Left forelimb (tissue), 1 donor: ENCODE measurements at regions not wholly inside any gene's neighbourhood (a gene's known extent, or its start where the extent isn't known, plus 50 kb on each side); places are given as distances from the start of the nearest gene placed in this dataset.
"Not testable (repeated sequence)": the region's sequence is repeated elsewhere in the genome, so short reads cannot be mapped to it uniquely, and the experiment has no call there.

Experiments
- DNase-seq: peaks from one replicate; pipeline ENCODE4 v3.0.0-alpha.2; 2018; ENCODE audit warnings: low spot score

GRCh38 chr3:18124501-18124900 is 300.6 kb downstream of the SATB1 start:
- no peak for DNase-seq

- DNase-seq = no peak
Observed at GRCh38 chr3:18122264-18122663, 302.9 kb downstream of the SATB1 start.

GRCh38 chr3:18121020-18121419 is 304.1 kb downstream of the SATB1 start:
- DNase-seq = no peak

GRCh38 chr3:18119866-18120265 is 305.3 kb downstream of the SATB1 start:
- no peak for DNase-seq

GRCh38 chr3:18114894-18115293 is 310.2 kb downstream of the SATB1 start:
- no peak for DNase-seq

- no peak for DNase-seq
Observed at GRCh38 chr3:18113417-18113816, 311.7 kb downstream of the SATB1 start.

- DNase-seq = no peak
Observed at GRCh38 chr3:18112674-18113375, 312.3 kb downstream of the SATB1 start.

- DNase-seq = no peak
Observed at GRCh38 chr3:18111796-18112232, 313.3 kb downstream of the SATB1 start.

- DNase-seq = no peak
Observed at GRCh38 chr3:18103591-18103990, 321.5 kb downstream of the SATB1 start.

GRCh38 chr3:18100121-18100520 is 325.0 kb downstream of the SATB1 start:
- DNase-seq = no peak

- DNase-seq = no peak
Observed at GRCh38 chr3:18099611-18100010, 325.5 kb downstream of the SATB1 start.

- DNase-seq = no peak
Observed at GRCh38 chr3:18098960-18099587, 326.1 kb downstream of the SATB1 start.

GRCh38 chr3:18097989-18098388 is 327.1 kb downstream of the SATB1 start:
- no peak for DNase-seq

GRCh38 chr3:18097473-18097872 is 327.7 kb downstream of the SATB1 start:
- no peak for DNase-seq

GRCh38 chr3:18092726-18093125 is 332.4 kb downstream of the SATB1 start:
- DNase-seq = no peak

GRCh38 chr3:18090377-18090776 is 334.8 kb downstream of the SATB1 start:
- DNase-seq = no peak

- no peak for DNase-seq
Observed at GRCh38 chr3:18087988-18088387, 337.2 kb downstream of the SATB1 start.

- no peak for DNase-seq
Observed at GRCh38 chr3:18086760-18087159, 338.4 kb downstream of the SATB1 start.

- no peak for DNase-seq
Observed at GRCh38 chr3:18086078-18086477, 339.1 kb downstream of the SATB1 start.

GRCh38 chr3:18085429-18085828 is 339.7 kb downstream of the SATB1 start:
- no peak for DNase-seq

GRCh38 chr3:18083273-18083590 is 340.8 kb upstream of the TBC1D5 start:
- not testable (repeated sequence) for DNase-seq

GRCh38 chr3:18082551-18083272 is 340.3 kb upstream of the TBC1D5 start:
- DNase-seq = no peak

GRCh38 chr3:18080198-18080689 is 337.8 kb upstream of the TBC1D5 start:
- DNase-seq = no peak
